ENCODE measurements at regions not wholly inside any gene's neighbourhood (a gene's known extent, or its start where the extent isn't known, plus 50 kb on each side); places are given as distances from the start of the nearest gene placed in this dataset.

GRCh38 chr6:139580592-139581484 lies 206.4 kb upstream of the CITED2 start:
- peak; percentile 88 for ATAC-seq (replicated peaks)
- no peaks in the 10 kb centered on the region for H3K36me3 Mint-ChIP-seq
- no peak overlapping the region for H3K27ac Mint-ChIP-seq
- H3K27me3 Mint-ChIP-seq = no peaks in the 10 kb centered on the region
- no peak for DNase-seq
- H3K9me3 Mint-ChIP-seq = no peaks in the 10 kb centered on the region
- no peak overlapping the region for H3K4me3 Mint-ChIP-seq
- H3K4me1 Mint-ChIP-seq = peaks cover 15 to 22% of the 10 kb centered on the region in 2 donors

DNA sequence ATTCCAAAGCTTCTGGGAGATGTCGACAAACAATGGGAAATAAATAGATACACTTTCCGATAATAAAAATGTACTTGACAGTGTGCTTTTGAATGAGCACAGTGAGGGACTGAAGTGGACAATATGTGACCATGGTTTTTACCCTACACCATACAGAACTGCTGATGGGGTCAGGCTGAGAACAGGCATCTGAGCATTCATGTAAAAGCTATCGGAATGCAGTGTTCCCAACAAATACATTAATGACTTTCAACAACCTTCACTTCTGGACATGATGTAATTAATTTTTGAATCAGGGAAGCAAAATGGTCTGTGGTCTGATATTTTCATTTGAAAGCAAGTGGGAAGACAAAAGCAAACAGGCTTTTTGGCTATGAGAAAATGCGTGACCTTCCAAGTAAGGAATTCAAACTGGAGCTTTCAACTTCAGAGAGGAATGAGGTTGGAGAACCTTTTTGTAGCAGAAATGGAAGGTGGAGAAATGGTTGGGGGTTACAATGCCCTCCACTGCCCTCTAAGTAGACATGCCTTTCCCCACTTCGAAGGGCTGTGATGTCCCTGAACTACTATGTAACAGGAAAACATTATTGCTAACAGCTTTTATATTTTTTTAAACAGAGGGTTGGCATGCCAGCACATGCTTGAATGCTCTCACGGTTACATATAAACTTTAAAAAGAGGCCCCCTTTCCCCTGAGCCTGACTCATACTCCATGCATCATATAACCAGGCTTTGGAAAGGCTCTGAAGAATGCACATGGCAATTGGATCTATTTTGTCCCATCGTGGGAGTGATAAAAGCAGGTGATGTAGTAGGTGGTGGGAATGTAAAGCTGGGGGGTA lies 203.5 kb upstream of the CITED2 start:
- Mint-ChIP-seq H3K27ac (no peak overlapping the region), H3K36me3 (no peaks in the 10 kb centered on the region), H3K4me3 (no peak overlapping the region), H3K9me3 (peaks cover 0 to 3% of the 10 kb centered on the region in 2 donors), H3K27me3 (no peaks in the 10 kb centered on the region), H3K4me1 (peaks cover 15 to 22% of the 10 kb centered on the region in 2 donors)
- DNase-seq = no peak
- ATAC-seq (replicated peaks) = peak; percentile 33 to 46

- no peak overlapping the region for H3K4me3 Mint-ChIP-seq
- peak overlapping the region; percentile 4 for H3K27ac Mint-ChIP-seq
- DNase-seq (no peak), ATAC-seq (replicated peaks) (no peak)
- no peaks in the 10 kb centered on the region for H3K27me3 Mint-ChIP-seq
- H3K36me3 Mint-ChIP-seq = no peaks in the 10 kb centered on the region
- H3K9me3 Mint-ChIP-seq = peaks cover 0 to 3% of the 10 kb centered on the region in 2 donors
- peaks cover 15 to 22% of the 10 kb centered on the region in 2 donors for H3K4me1 Mint-ChIP-seq
Observed at GRCh38 chr6:139577124-139577762, 202.8 kb upstream of the CITED2 start.

DNA sequence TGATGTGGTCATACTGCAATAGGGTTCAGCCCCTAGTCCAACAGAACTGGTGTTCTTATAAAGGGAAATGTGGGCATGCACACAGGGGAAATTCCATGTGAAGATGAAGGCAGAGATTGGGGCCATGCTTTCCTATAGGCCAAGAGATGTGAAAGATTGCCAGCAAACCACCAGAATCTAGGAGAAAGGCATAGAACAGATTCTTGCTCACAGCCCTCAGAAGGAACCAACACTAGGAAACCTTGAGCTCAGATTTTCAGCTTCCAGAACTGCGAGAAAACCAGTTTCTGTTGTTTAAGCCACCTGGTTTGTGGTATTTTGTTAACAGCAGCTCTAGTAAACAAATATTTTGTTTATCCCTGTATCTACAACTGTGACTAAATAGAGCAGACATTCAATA lies 197.6 kb upstream of the CITED2 start:
- Mint-ChIP-seq H3K36me3 (no peaks in the 10 kb centered on the region), H3K27ac (no peak overlapping the region), H3K9me3 (peaks cover 0 to 3% of the 10 kb centered on the region in 2 donors), H3K4me1 (peaks cover 0 to 13% of the 10 kb centered on the region in 2 donors), H3K27me3 (peaks cover under 1 to 6% of the 10 kb centered on the region in 2 donors), H3K4me3 (no peak overlapping the region)
- ATAC-seq (replicated peaks) (no peak), DNase-seq (no peak)

DNA sequence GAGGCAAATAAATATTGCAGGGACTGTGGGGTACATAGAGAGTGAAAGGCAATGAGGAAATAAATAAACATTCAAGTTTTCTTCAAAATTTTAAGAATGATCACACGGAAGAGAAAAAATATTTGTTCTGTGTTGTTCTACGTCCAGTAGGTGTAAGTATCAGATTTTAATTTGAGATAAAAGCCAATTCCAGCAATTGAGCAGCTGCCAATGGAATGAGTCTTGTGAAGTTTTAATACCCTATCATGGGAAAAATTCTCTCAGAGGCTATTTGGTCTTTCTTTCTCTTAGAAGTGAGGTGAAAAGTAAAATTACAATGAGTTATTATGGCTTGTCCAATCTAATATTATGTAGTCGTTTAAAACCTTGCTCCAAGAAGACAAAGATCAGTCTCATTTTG lies 195.7 kb upstream of the CITED2 start:
- DNase-seq (no peak), ATAC-seq (replicated peaks) (no peak)
- peaks cover 0 to 12% of the 10 kb centered on the region in 2 donors for H3K4me1 Mint-ChIP-seq
- H3K27ac Mint-ChIP-seq = no peak overlapping the region
- peaks cover 0 to 3% of the 10 kb centered on the region in 2 donors for H3K36me3 Mint-ChIP-seq
- no peak overlapping the region for H3K4me3 Mint-ChIP-seq
- peaks cover 4 to 10% of the 10 kb centered on the region in 2 donors for H3K27me3 Mint-ChIP-seq
- peaks cover 2 to 3% of the 10 kb centered on the region in 2 donors for H3K9me3 Mint-ChIP-seq

DNA sequence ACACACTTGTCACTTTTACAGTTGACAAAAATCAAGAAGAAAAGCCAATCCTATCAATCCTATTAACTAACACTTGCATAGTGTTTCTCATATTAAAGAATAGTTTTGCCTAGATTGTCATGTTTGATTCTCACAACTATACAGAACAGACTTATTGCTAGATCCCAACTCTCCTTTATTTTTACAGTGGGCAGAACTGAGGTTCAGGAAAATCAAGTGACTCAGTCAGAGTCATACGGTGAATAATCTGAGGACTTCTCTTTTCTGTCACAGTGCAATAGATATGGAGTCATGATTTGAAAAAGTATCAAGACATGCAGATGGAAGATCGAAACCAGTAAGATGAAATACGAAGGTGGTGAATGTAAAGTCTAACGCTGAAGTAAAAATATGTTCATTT lies 195.1 kb upstream of the CITED2 start:
- Mint-ChIP-seq H3K4me3 (no peak overlapping the region), H3K36me3 (peaks cover 0 to 3% of the 10 kb centered on the region in 2 donors), H3K27me3 (peaks cover 4 to 10% of the 10 kb centered on the region in 2 donors), H3K27ac (no peak overlapping the region), H3K4me1 (peaks cover 0 to 12% of the 10 kb centered on the region in 2 donors), H3K9me3 (peaks cover 2 to 3% of the 10 kb centered on the region in 2 donors)
- ATAC-seq (replicated peaks) (no peak), DNase-seq (no peak)

DNA sequence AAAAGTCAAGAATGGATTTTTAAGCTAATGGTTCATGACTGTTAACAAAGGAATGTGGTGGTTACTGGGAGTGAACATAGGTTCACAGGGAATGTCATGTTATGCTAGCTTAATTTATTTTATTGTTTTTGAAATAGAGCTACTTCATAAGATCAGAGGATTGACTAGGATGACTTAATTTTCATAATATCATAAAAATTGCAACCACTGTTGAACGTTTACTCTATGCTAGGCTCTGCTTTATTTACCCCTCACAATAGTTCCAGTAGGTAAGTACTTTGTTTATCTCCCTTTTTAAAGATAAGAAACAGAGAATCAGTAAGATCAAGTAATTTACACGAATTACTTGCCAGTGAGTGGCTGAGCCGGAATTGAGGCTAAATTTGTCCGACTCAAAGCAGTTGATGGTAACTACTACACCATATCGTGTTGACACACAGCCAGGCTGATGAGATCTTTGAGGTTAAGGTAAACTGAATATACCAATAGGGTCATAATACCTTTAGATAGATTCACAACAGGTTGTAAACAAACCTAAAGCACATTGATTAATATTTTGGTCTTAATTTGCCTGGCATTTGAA lies 194.6 kb upstream of the CITED2 start:
- no peak for ATAC-seq (replicated peaks)
- no peak overlapping the region for H3K27ac Mint-ChIP-seq
- peaks cover 0 to 3% of the 10 kb centered on the region in 2 donors for H3K36me3 Mint-ChIP-seq
- H3K27me3 Mint-ChIP-seq = peaks cover 4 to 10% of the 10 kb centered on the region in 2 donors
- peaks cover 2% of the 10 kb centered on the region in 2 donors for H3K9me3 Mint-ChIP-seq
- DNase-seq = no peak
- H3K4me1 Mint-ChIP-seq = peaks cover 0 to 12% of the 10 kb centered on the region in 2 donors
- H3K4me3 Mint-ChIP-seq = no peak overlapping the region

DNA sequence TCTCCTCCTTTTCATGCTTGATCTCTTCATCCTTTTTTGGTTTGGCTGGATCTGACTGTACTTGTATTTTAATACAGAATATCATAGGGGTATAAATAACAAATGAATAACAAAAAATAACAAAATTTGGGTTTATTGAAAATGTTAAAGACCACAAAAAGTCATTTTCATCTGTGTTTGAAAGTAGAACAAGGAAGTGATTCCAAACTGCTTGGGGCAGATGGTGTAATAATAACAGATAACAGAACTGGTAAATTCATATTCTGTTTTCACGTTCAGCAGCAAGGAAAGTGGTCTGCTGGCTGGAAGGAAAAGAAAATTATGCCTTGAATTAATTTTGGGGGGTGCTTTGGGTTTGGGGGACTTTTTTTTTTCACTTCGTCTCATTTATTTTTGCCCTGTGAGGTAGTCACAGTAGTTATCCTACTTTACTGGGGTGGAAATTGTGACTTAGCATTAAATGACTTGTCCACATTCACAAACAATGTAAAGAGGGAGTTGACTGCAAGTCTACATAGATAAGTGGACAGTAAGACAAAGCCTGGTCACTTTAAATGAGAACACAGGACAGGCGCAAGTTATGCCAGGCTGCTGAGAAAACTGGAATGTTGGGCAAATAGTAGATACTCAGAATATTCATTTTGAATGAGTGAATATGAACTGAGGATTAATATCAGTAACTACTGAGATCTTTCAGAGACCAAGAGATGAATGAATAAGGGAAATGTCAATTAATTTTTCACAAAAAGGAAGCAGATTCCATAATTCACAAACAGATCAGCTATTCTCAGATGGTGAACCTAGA lies 193.9 kb upstream of the CITED2 start:
- peaks cover 0 to 3% of the 10 kb centered on the region in 2 donors for H3K36me3 Mint-ChIP-seq
- no peak overlapping the region for H3K27ac Mint-ChIP-seq
- peaks cover 0 to 12% of the 10 kb centered on the region in 2 donors for H3K4me1 Mint-ChIP-seq
- H3K4me3 Mint-ChIP-seq = no peak overlapping the region
- ATAC-seq (replicated peaks) (peak; percentile 38 to 54), DNase-seq (no peak)
- H3K27me3 Mint-ChIP-seq = peaks cover 4 to 10% of the 10 kb centered on the region in 2 donors
- H3K9me3 Mint-ChIP-seq = peaks cover 0 to 2% of the 10 kb centered on the region in 2 donors

- H3K27me3 Mint-ChIP-seq = peaks cover 4 to 10% of the 10 kb centered on the region in 2 donors
- no peak overlapping the region for H3K4me3 Mint-ChIP-seq
- peaks cover 0 to 12% of the 10 kb centered on the region in 2 donors for H3K4me1 Mint-ChIP-seq
- H3K27ac Mint-ChIP-seq = peak overlapping the region; percentile 21
- DNase-seq (no peak), ATAC-seq (replicated peaks) (no peak)
- H3K36me3 Mint-ChIP-seq = peaks cover 0 to 3% of the 10 kb centered on the region in 2 donors
- peaks cover 0 to 2% of the 10 kb centered on the region in 2 donors for H3K9me3 Mint-ChIP-seq
Observed at GRCh38 chr6:139567095-139567494, 192.6 kb upstream of the CITED2 start.

DNA sequence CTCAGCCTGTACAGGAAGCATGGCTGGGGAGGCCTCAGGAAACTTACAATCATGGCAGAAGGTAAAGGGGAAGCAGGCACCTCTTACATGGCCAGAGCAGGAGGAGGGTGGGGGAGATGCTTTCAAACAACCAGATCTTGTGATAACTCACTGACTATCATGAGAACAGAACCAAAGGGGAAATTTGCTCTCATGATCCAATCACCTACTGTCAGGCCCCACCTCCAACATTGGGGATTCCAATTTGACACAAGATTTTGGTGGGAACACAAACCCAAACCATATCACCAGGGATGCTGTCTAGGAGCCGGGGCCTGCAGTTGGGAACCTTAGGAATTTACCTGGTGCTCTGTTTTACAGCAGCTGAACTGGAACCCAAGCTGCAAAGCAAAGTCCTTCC lies 191.1 kb upstream of the CITED2 start:
- Mint-ChIP-seq H3K27ac (no peak overlapping the region), H3K4me3 (no peak overlapping the region), H3K4me1 (peaks cover 0 to 12% of the 10 kb centered on the region in 2 donors), H3K9me3 (peaks cover 0 to 6% of the 10 kb centered on the region in 2 donors), H3K36me3 (peaks cover 0 to 3% of the 10 kb centered on the region in 2 donors), H3K27me3 (peaks cover 4 to 10% of the 10 kb centered on the region in 2 donors)
- DNase-seq (no peak), ATAC-seq (replicated peaks) (no peak)

- no peak overlapping the region for H3K27ac Mint-ChIP-seq
- H3K27me3 Mint-ChIP-seq = no peaks in the 10 kb centered on the region
- no peaks in the 10 kb centered on the region for H3K36me3 Mint-ChIP-seq
- no peaks in the 10 kb centered on the region for H3K4me1 Mint-ChIP-seq
- DNase-seq = no peak
- H3K9me3 Mint-ChIP-seq = peaks cover 0 to 4% of the 10 kb centered on the region in 2 donors
- no peak overlapping the region for H3K4me3 Mint-ChIP-seq
- ATAC-seq (replicated peaks) = no peak
Observed at GRCh38 chr6:139557547-139557946, 183.1 kb upstream of the CITED2 start.

GRCh38 chr6:139556532-139556931 lies 182.1 kb upstream of the CITED2 start:
- Mint-ChIP-seq H3K4me1 (no peaks in the 10 kb centered on the region), H3K36me3 (no peaks in the 10 kb centered on the region), H3K27ac (no peak overlapping the region), H3K27me3 (no peaks in the 10 kb centered on the region), H3K9me3 (peaks cover 0 to 4% of the 10 kb centered on the region in 2 donors), H3K4me3 (no peak overlapping the region)
- DNase-seq (no peak), ATAC-seq (replicated peaks) (no peak)

DNA sequence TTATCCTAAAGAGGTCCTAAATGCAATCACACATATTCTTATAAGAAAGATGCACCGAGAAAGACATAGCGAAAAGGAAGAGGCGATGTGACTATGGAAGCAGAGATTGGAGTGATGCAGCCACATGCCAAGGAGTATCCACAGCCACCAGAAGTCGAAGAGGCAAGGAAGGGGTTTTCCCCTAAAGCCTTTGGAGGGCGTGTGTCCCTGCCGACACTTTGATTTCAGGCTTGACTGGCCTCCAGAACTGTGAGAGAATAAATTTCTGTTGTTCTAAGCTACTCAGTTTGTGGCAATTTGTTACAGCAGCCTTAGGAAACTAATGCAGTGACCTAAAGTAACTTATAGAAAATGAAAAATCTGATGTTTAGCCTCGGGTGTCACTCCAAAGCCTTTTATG lies 179.5 kb upstream of the CITED2 start:
- H3K9me3 Mint-ChIP-seq = no peaks in the 10 kb centered on the region
- DNase-seq = no peak
- H3K36me3 Mint-ChIP-seq = no peaks in the 10 kb centered on the region
- H3K4me1 Mint-ChIP-seq = no peaks in the 10 kb centered on the region
- H3K27me3 Mint-ChIP-seq = no peaks in the 10 kb centered on the region
- no peak overlapping the region for H3K4me3 Mint-ChIP-seq
- no peak overlapping the region for H3K27ac Mint-ChIP-seq
- ATAC-seq (replicated peaks) = no peak

Measured in stimulated activated naive B cell treated with anti-CD40 and anti-IgM and Interleukin-4, amounts not matched to agents 10 μg/mL and 1 μg/mL and 100 μg/mL, for 72 hours (primary cell).